NCI-H2107 (cell line): ENCODE measurements at regions not wholly inside any gene's neighbourhood (a gene's known extent, or its start where the extent isn't known, plus 50 kb on each side); places are given as distances from the start of the nearest gene placed in this dataset.

ENCODE experiments used
- DNase-seq: peaks from one replicate; lab custom pipeline; 2025; lab: John Stamatoyannopoulos, UW

GRCh38 chrX:5080791-5081190, 1147.9 kb downstream of the NLGN4X start:
- no peak for DNase-seq

GRCh38 chrX:5068550-5068949, 1160.1 kb downstream of the NLGN4X start:
- no peak for DNase-seq

- DNase-seq = no peak
These were observed 1170.9 kb downstream of the NLGN4X start for GRCh38 chrX:5057786-5058185.

GRCh38 chrX:5054852-5055251, 1173.8 kb downstream of the NLGN4X start:
- no peak for DNase-seq

GRCh38 chrX:5051831-5052491, 1176.7 kb downstream of the NLGN4X start:
- no peak for DNase-seq

DNA sequence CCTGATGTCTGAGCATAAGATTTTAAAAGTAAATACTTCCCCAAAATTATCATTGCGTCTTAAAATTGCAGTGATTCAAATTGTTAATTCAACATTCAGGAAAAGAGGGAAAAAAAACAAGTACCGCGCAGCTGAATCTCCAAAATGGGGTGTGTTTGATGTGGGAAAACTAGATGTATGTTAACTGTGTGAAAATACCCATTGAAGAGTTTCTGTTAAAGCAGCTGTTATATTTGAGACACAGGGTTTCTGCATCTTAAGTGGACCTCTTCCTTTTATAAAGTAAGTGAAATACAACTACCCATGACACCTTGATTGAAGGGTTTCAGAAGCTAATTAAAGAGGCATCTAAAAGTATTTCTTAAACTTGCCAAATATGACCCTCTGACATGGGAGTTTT, 1186.1 kb downstream of the NLGN4X start:
- DNase-seq = no peak

DNA sequence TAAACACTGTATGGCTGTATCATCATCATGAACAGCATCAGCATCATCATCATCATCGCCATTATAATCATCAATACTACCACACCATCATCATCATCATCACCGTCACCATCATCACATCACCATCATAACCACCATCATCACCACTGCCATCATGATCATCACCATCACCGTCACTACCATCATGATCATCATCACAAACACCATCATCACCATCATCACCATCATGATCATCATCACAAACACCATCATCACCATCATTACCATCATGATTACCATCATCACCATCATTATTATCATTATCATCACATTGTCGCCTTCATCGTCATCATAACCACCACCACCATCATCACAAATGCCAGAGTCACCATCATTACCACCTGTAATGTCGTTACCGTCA, 1196.9 kb downstream of the NLGN4X start:
- DNase-seq = no peak

GRCh38 chrX:5015451-5015850, 1213.2 kb downstream of the NLGN4X start:
- DNase-seq = no peak

- no peak for DNase-seq
These were observed 1233.8 kb downstream of the NLGN4X start for GRCh38 chrX:4994855-4995254.

DNA sequence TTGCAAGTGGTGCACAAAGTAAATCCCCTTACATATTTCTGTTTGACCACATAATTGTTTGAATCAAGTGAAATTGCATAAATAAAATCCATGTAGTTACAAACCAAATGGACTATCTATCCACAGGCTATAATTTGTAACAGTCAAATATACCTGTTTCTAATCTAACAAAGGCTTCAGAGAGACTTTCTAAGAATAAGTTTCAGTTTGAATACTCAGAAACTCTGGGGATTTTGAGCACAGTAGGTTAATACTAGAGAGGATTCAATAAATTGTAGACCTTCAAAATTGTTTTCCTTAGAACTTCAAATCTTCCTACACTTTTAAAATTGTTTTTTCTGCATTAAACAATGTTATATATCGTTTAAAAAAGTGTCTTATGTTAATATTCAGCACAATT, 1250.1 kb downstream of the NLGN4X start:
- DNase-seq = no peak

DNA sequence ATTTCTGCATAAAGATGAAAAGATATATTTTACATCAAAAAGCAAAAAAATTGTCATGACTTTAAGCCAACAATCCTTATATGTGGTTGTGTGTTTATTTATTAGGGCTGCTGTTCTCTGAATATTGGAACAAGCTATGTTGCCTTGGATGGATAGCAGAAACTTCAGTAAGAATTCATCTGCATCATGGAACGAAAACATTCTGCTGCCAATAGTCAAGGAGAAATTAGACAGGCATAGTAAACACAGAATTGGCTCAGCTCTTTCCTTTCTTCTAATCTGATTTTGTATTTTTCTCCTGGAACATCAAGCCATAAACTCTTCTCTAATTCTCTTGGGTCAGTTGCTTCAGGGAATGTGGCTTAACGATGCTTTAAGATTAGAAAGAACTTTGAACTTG, 1257.0 kb downstream of the NLGN4X start:
- DNase-seq = no peak

DNA sequence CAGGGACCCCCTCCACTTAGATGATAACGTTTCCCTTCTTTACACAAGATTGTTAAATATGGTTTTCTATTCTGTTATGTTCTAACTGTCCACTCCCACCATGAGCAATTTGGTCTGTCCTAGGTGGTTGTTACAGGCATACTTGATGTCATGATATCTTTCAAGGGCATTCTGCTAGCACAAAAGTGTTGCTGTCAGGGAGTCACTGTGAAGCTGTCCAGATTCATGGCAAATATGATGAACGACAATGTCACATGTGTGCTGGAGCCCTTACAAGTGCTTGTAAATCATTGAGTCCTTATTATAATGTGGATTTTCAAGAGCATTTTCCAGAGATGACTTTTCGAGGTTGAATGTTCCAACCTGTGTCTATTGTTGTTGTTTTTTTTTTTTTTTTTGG, 1250.7 kb upstream of the PRKX start:
- DNase-seq = no peak

GRCh38 chrX:4963432-4963831, 1250.0 kb upstream of the PRKX start:
- no peak for DNase-seq

GRCh38 chrX:4944767-4945166, 1231.3 kb upstream of the PRKX start:
- no peak for DNase-seq

GRCh38 chrX:4936315-4936714, 1222.9 kb upstream of the PRKX start:
- no peak for DNase-seq

DNA sequence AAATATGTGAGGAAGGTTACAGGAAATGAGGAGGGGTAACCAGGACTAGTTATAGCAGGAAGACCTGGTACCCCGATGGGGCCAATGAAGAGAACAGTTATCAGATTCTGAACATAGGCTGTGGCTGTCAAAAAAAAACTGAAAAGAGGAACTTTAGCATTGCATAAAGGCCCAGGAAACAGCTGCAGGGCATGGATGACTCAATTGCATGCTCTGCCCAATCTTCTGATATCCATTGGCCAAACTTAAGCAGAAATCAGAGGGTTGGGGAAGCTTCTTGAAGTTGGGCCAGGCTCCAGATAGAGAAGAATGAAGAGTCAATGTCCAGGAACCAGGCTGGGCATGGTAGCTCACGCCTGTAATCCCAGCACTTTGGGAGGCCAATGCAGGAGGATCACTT, 1222.4 kb upstream of the PRKX start:
- DNase-seq = no peak

GRCh38 chrX:4935401-4935800, 1222.0 kb upstream of the PRKX start:
- no peak for DNase-seq

GRCh38 chrX:4932790-4933189, 1219.3 kb upstream of the PRKX start:
- DNase-seq = no peak

DNA sequence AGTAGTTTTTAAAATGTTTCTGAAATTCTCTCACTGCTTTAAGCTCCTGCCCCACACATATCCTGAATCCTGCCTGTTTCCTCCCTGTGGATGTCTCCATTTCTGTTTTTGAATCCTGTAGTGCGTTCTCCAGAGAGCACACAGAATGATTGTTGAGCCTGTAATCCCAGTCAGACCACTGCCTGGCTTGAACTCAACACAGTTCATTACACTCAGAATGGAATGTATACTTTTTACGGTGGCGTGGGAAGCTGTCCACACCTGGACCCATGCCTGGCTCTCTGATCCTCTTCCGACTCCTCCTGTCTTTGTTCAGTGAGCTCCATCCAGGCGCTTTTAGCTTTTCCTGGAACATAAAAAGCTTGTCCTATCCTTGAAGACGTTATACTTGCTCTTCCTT, 1217.0 kb upstream of the PRKX start:
- no peak for DNase-seq

GRCh38 chrX:4925911-4926310, 1212.5 kb upstream of the PRKX start:
- DNase-seq = no peak

DNA sequence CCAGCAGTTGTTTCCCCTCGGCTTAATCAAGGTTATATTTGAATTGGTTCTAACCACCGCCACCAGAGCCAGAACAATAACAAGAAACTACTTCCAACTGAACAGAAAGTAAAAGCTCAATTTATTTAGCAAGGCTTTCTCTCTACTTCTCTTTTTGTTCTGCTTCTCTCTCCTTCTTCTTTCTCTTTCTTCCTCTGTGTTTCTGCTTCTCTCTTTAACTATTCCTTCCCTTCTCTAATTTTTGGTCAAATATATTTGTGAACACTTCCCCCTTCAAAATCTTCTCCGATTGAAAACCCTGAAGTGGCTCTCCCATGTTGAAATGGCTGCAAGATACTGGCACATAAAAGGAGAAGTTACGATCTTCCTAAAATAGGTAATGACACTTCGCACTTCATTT, 1195.9 kb upstream of the PRKX start:
- DNase-seq = no peak

GRCh38 chrX:4905576-4905975, 1192.1 kb upstream of the PRKX start:
- no peak for DNase-seq

- no peak for DNase-seq
These were observed 1167.8 kb upstream of the PRKX start for GRCh38 chrX:4881277-4881676.

DNA sequence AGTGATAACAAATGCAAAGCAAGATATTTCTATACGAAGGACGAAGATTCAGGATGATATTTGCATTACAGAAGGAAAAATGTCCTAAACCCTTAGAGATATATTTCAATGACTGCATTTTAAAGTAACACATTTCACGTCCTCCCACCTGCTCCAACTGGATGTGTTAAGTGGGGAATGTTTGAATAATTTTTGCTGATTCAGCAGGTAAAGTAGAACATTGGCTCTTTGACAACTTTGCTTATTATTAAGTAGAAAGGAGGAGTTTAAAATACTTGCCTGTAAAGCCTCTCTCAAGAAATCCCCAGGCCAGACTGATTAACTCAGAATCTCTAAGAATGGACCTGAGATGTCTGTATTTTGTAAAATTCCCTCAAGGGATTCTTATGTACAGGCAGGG, 1165.2 kb upstream of the PRKX start:
- no peak for DNase-seq

DNA sequence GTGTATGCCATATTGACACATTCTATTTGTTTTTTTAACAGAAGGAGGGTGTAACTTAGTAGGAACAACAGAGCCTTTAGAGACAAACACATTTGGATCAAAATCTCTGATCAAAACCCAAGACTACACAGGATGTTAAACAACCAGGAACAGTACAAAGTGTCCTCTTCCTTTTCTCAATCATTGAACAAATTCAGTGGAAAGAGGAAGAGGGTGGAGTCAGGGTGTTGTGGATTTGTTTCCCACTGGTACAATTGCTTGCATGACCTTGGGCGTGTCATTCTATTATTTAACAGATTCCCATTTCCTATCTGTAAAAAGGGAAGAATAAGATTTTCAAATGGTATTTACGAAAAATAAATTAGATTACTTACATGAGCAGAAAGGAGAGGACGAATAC, 1162.8 kb upstream of the PRKX start:
- no peak for DNase-seq
